ENCODE measurements at regions not wholly inside any gene's neighbourhood (a gene's known extent, or its start where the extent isn't known, plus 50 kb on each side); places are given as distances from the start of the nearest gene placed in this dataset.

DNA sequence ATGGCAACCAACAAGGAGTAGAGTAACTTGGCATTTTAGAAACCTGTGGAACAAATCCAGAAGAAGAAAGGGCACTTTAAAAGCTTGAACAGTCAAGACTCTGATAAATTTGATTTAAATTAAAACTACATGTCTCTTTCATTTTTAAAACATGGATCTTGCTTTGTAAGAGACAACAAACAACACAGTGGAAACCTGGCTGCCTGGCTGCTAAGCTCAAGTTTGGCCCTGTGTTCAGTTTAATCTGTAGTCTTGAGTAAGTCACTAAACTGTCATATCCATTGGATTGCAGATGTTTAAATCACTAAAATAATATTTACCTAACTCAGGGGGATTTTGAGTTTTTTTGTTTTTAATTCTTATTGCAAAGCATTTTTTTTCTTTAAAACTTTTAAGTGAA is 374.9 kb upstream of the SEMA3D start:
- DNase-seq: peak; percentile 56

DNA sequence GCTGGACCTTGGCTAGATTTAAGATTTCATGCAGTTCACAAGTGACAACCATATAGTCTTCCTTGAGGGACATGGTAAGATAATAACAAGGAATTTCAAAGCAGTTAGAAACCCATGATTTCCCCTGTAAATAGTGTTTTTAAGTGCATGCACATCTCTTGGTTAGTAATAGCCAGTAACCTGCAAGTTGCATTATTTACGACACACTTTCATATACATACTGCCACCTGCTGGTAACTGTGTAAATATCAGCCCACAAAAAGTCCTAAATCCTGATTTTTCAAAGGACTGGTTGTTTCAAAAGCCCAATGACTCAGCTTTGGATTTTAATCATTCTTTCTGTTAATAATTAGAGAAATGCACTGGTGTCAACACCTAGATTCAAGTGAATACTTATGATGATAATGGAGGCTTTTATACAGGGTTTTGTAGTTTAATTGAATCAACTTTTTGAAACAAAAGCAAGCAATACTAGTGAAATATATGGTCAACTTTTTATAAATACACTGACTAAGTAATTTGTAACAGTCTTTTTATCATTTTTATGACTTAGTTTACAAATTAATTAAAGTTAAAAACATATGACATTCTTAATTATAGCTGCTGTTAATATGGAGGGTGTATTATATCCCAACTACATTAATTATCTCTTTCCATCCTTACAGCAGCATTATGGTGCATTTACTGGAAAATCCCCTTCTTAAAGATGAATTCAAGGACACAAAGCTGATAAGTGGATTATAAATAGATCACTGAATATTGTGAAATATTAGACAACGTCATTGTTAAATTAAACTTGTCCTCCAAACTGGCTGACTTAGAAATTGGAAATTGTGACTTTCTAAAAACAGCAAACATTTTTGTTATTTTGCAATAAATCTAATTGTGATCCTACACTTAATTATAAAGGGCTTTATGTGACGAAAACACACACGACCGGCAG is 367.7 kb upstream of the SEMA3D start:
- no CpG with 5 or more reads among the region's 5 CpGs for WGBS (ENCODE audit: insufficient coverage)
- Histone ChIP-seq H3K4me1 (ENCODE audit: control insufficient read depth, insufficient read depth, low read length) (no peaks in the 10 kb centered on the region), H3K36me3 (ENCODE audit: control insufficient read depth, insufficient read depth, low read length) (no peaks in the 10 kb centered on the region), H3K9me3 (replicated peaks; ENCODE audit: control insufficient read depth, low read depth, low read length) (no peaks in the 10 kb centered on the region), H3K27me3 (ENCODE audit: control insufficient read depth, insufficient read depth, low read length) (no peaks in the 10 kb centered on the region), H3K27ac (ENCODE audit: low read length) (no peak overlapping the region), H3K4me3 (ENCODE audit: low read length) (no peak overlapping the region)
- peak; percentile 82 for DNase-seq

More for the DNA sequence above, 374.9 kb upstream of the SEMA3D start:
- Histone ChIP-seq H3K4me1 (ENCODE audit: control insufficient read depth, insufficient read depth, low read length) (no peaks in the 10 kb centered on the region), H3K4me3 (ENCODE audit: low read length) (no peak overlapping the region), H3K27ac (ENCODE audit: low read length) (no peak overlapping the region), H3K9me3 (replicated peaks; ENCODE audit: control insufficient read depth, low read depth, low read length) (no peaks in the 10 kb centered on the region), H3K27me3 (ENCODE audit: control insufficient read depth, insufficient read depth, low read length) (no peaks in the 10 kb centered on the region), H3K36me3 (ENCODE audit: control insufficient read depth, insufficient read depth, low read length) (no peaks in the 10 kb centered on the region)

DNA sequence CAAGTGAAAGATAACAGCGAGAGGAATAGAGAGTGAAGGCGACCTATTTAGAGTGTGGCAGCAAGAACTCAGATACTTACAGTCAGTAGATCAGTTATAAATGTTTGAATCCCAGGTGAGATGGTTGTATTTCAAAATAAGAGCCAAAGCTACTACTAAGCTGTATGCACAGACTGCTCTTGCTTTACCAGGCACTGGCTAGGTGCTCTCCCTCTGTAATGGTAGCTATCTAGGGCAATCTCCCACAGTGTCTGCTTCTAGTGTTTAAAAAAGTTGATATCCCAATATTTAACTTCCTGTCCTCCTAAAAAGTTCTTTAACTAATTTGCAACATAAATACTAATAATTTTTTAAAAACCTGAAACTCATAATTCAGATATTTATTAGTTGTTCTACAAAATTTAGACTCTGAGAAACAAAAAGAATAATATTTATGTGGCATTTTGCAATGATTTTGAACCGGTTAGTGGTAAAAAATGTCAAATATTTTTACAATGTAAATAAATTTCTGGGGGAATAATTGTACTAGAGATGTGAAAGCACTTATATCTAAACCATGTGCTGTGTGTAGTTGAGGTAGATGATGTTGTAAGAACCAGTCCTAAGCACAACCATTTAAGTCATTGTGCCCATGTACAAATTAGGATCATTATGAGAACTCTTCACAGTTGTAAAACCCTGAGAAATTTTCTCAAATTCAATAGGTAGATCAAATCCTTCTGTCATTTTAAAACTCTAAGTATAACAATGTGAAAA is 349.3 kb upstream of the SEMA3D start:
- Histone ChIP-seq H3K27me3 (ENCODE audit: control insufficient read depth, insufficient read depth, low read length) (no peaks in the 10 kb centered on the region), H3K4me3 (ENCODE audit: low read length) (no peak overlapping the region), H3K4me1 (ENCODE audit: control insufficient read depth, insufficient read depth, low read length) (no peaks in the 10 kb centered on the region), H3K9me3 (replicated peaks; ENCODE audit: control insufficient read depth, low read depth, low read length) (no peaks in the 10 kb centered on the region), H3K36me3 (ENCODE audit: control insufficient read depth, insufficient read depth, low read length) (no peaks in the 10 kb centered on the region), H3K27ac (ENCODE audit: low read length) (no peak overlapping the region)
- no peak for DNase-seq
- WGBS (ENCODE audit: insufficient coverage): no CpG with 5 or more reads among the region's 3 CpGs

- no peaks in the 10 kb centered on the region for H3K4me1 ChIP-seq (ENCODE audit: control insufficient read depth, insufficient read depth, low read length)
- H3K27ac ChIP-seq (ENCODE audit: low read length): no peak overlapping the region
- H3K36me3 ChIP-seq (ENCODE audit: control insufficient read depth, insufficient read depth, low read length): no peaks in the 10 kb centered on the region
- no peak for DNase-seq
- H3K27me3 ChIP-seq (ENCODE audit: control insufficient read depth, insufficient read depth, low read length): no peaks in the 10 kb centered on the region
- no peak overlapping the region for H3K4me3 ChIP-seq (ENCODE audit: low read length)
- H3K9me3 ChIP-seq (replicated peaks; ENCODE audit: control insufficient read depth, low read depth, low read length): no peaks in the 10 kb centered on the region
- WGBS (ENCODE audit: insufficient coverage): 50% methylated on average over 4 of the region's 4 CpGs
These were observed 343.0 kb upstream of the SEMA3D start for GRCh38 chr7:85529831-85530230.

DNA sequence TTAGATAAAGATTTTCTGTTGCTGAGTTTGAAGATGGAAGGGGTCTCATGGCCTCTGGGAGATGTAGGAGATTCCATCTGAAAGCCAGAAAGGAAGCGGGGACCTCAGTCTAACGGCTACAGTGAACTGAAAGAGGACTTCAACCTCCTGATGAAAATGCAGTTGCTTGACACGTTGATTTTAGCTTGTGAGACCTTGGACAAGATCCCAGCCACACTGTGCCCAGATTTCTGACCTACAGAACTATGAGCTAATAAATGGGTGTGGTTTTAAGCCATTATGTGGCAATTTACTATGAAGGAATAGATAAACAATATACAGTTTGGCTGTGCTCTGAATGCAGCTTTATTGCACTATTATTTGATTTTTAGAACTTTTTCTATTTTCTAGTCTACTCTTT is 342.3 kb upstream of the SEMA3D start:
- peak; percentile 12 for DNase-seq
- Histone ChIP-seq H3K27me3 (ENCODE audit: control insufficient read depth, insufficient read depth, low read length) (no peaks in the 10 kb centered on the region), H3K4me1 (ENCODE audit: control insufficient read depth, insufficient read depth, low read length) (no peaks in the 10 kb centered on the region), H3K9me3 (replicated peaks; ENCODE audit: control insufficient read depth, low read depth, low read length) (no peaks in the 10 kb centered on the region), H3K4me3 (ENCODE audit: low read length) (no peak overlapping the region), H3K36me3 (ENCODE audit: control insufficient read depth, insufficient read depth, low read length) (no peaks in the 10 kb centered on the region), H3K27ac (ENCODE audit: low read length) (no peak overlapping the region)
- WGBS (ENCODE audit: insufficient coverage): 40% methylated on average over 1 of the region's 3 CpGs

DNA sequence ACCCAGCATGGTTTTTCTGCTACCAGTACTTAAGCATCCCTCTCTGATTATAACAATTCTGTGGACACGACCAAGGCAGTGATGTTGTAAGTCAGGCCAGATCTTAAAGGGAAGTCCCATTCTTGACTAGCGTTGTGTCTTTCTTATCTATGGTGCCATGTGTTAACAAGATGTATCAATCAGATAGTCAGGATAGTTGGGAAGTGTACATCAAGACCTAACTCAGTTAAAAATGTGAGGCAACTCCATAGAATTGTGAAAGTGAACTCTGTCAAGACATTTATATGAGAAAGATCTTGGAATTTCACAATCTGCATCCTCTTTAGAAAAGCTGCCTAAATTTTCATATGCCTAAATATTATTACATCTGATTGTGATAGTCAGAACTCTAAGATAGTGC is 341.7 kb upstream of the SEMA3D start:
- Histone ChIP-seq H3K36me3 (ENCODE audit: control insufficient read depth, insufficient read depth, low read length) (no peaks in the 10 kb centered on the region), H3K4me3 (ENCODE audit: low read length) (no peak overlapping the region), H3K9me3 (replicated peaks; ENCODE audit: control insufficient read depth, low read depth, low read length) (no peaks in the 10 kb centered on the region), H3K4me1 (ENCODE audit: control insufficient read depth, insufficient read depth, low read length) (no peaks in the 10 kb centered on the region), H3K27ac (ENCODE audit: low read length) (no peak overlapping the region), H3K27me3 (ENCODE audit: control insufficient read depth, insufficient read depth, low read length) (no peaks in the 10 kb centered on the region)
- DNase-seq: no peak
- WGBS (ENCODE audit: insufficient coverage): no CpG with 5 or more reads among the region's 2 CpGs

- Histone ChIP-seq H3K9me3 (replicated peaks; ENCODE audit: control insufficient read depth, low read depth, low read length) (no peaks in the 10 kb centered on the region), H3K4me1 (ENCODE audit: control insufficient read depth, insufficient read depth, low read length) (no peaks in the 10 kb centered on the region), H3K4me3 (ENCODE audit: low read length) (no peak overlapping the region), H3K27me3 (ENCODE audit: control insufficient read depth, insufficient read depth, low read length) (no peaks in the 10 kb centered on the region), H3K27ac (ENCODE audit: low read length) (no peak overlapping the region), H3K36me3 (ENCODE audit: control insufficient read depth, insufficient read depth, low read length) (no peaks in the 10 kb centered on the region)
- peak; percentile 22 for DNase-seq
These were observed 338.8 kb upstream of the SEMA3D start for GRCh38 chr7:85525676-85526075.

GRCh38 chr7:85522070-85522469 is 335.2 kb upstream of the SEMA3D start:
- no peaks in the 10 kb centered on the region for H3K27me3 ChIP-seq (ENCODE audit: control insufficient read depth, insufficient read depth, low read length)
- no peak overlapping the region for H3K27ac ChIP-seq (ENCODE audit: low read length)
- H3K36me3 ChIP-seq (ENCODE audit: control insufficient read depth, insufficient read depth, low read length): no peaks in the 10 kb centered on the region
- WGBS (ENCODE audit: insufficient coverage): 100% methylated on average over 1 of the region's 4 CpGs
- H3K4me1 ChIP-seq (ENCODE audit: control insufficient read depth, insufficient read depth, low read length): no peaks in the 10 kb centered on the region
- no peaks in the 10 kb centered on the region for H3K9me3 ChIP-seq (replicated peaks; ENCODE audit: control insufficient read depth, low read depth, low read length)
- no peak overlapping the region for H3K4me3 ChIP-seq (ENCODE audit: low read length)
- no peak for DNase-seq

DNA sequence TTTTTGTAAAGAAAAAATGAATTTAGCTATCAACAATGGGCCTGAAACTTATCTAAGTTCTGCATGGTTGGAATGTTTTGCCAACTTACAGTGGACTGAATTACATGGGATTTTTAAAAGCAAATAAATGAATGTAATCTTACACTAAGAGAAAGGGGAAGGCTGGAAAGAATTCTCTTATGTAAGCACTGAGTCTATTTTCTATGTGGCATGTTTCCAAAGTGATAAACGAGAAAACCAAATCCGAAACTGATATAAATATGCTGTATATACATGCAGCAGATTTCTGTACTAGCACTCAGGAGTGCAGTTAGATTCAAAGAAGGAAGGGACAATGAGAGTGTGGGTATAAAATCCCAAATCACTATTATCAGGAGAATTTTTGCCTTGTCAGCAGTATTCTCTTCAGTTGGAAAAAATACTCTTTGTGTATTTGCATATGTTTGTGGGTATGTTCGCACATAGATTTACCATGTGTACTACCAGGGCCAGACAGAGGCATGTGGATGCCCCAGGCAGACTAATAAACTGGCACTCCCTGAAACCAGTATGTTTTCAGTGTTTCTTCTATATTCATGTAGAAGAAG is 334.3 kb upstream of the SEMA3D start:
- no peak overlapping the region for H3K27ac ChIP-seq (ENCODE audit: low read length)
- no CpG with 5 or more reads among the region's 3 CpGs for WGBS (ENCODE audit: insufficient coverage)
- H3K27me3 ChIP-seq (ENCODE audit: control insufficient read depth, insufficient read depth, low read length): no peaks in the 10 kb centered on the region
- H3K9me3 ChIP-seq (replicated peaks; ENCODE audit: control insufficient read depth, low read depth, low read length): no peaks in the 10 kb centered on the region
- peak; percentile 50 for DNase-seq
- H3K4me3 ChIP-seq (ENCODE audit: low read length): no peak overlapping the region
- no peaks in the 10 kb centered on the region for H3K36me3 ChIP-seq (ENCODE audit: control insufficient read depth, insufficient read depth, low read length)
- H3K4me1 ChIP-seq (ENCODE audit: control insufficient read depth, insufficient read depth, low read length): no peaks in the 10 kb centered on the region

- H3K27ac ChIP-seq (ENCODE audit: low read length): no peak overlapping the region
- no peaks in the 10 kb centered on the region for H3K9me3 ChIP-seq (replicated peaks; ENCODE audit: control insufficient read depth, low read depth, low read length)
- no peaks in the 10 kb centered on the region for H3K36me3 ChIP-seq (ENCODE audit: control insufficient read depth, insufficient read depth, low read length)
- H3K27me3 ChIP-seq (ENCODE audit: control insufficient read depth, insufficient read depth, low read length): no peaks in the 10 kb centered on the region
- DNase-seq: peak; percentile 51
- H3K4me3 ChIP-seq (ENCODE audit: low read length): no peak overlapping the region
- H3K4me1 ChIP-seq (ENCODE audit: control insufficient read depth, insufficient read depth, low read length): no peaks in the 10 kb centered on the region
These were observed 333.3 kb upstream of the SEMA3D start for GRCh38 chr7:85520175-85520574.

All from muscle of leg (tissue), 3 donors.